ENCODE measurements at regions not wholly inside any gene's neighbourhood (a gene's known extent, or its start where the extent isn't known, plus 50 kb on each side); places are given as distances from the start of the nearest gene placed in this dataset.

DNA sequence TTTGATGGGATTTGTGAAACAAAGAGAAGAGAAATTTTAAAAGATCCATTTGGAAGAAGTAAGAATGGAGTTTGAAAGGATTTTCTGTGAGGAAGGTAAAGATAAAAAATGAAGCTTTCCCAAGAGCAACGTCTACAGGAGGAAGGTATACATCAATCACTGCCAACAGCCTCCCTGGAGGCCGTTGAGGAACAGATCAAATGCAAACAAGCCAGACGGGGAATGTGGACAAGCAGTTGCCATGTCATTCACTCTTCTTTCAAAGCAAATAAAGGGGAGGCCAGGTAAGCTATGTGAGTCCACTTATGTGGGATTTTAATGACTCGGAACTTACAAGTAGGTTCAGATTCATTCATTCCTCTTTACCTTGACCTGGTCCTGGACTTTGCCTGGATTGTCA, 1020.5 kb upstream of the AGA start:
- H3K27ac Mint-ChIP-seq (ENCODE audit: low read depth, unreplicated experiment) = no peak overlapping the region
- no TSS peak for BruUV-seq (replicated peaks)

GRCh38 chr4:178463747-178464146, 1021.5 kb upstream of the AGA start:
- Mint-ChIP-seq H3K4me1 (ENCODE audit: insufficient read depth, unreplicated experiment) (peaks cover 6% of the 10 kb centered on the region), H3K36me3 (ENCODE audit: insufficient read depth, unreplicated experiment) (no peaks in the 10 kb centered on the region), H3K4me3 (ENCODE audit: unreplicated experiment) (no peak overlapping the region), H3K27ac (ENCODE audit: low read depth, unreplicated experiment) (no peak overlapping the region), H3K27me3 (ENCODE audit: insufficient read depth, unreplicated experiment) (no peaks in the 10 kb centered on the region), H3K9me3 (ENCODE audit: unreplicated experiment) (no peaks in the 10 kb centered on the region)
- CTCF ChIA-PET = interaction anchor here (1.3 kb wide), 1 partner anchor 13 kb away, joined by 4 read pairs; no protein-coding TSS in a partner anchor
- DNase-seq (ENCODE audit: unreplicated experiment) = no peak
- intact Hi-C loops (cut with micrococcal nuclease) = no loop called here
- POLR2A ChIA-PET = interaction anchor here (0.7 to 0.9 kb wide), 2 partner anchors 10 to 624 kb away, joined by 3 to 4 read pairs; no protein-coding TSS in a partner anchor
- no peak for TF ChIP-seq CTCF (IDR thresholded peaks at IDR 0.05; ENCODE audit: unreplicated experiment)
- no TSS peak for BruUV-seq (replicated peaks)

More for the DNA sequence above, 1020.5 kb upstream of the AGA start:
- intact Hi-C loops (cut with micrococcal nuclease) = no loop called here
- Mint-ChIP-seq H3K9me3 (ENCODE audit: unreplicated experiment) (no peaks in the 10 kb centered on the region), H3K4me3 (ENCODE audit: unreplicated experiment) (no peak overlapping the region), H3K27me3 (ENCODE audit: insufficient read depth, unreplicated experiment) (no peaks in the 10 kb centered on the region), H3K36me3 (ENCODE audit: insufficient read depth, unreplicated experiment) (no peaks in the 10 kb centered on the region), H3K4me1 (ENCODE audit: insufficient read depth, unreplicated experiment) (no peaks in the 10 kb centered on the region)
- DNase-seq (ENCODE audit: unreplicated experiment) = no peak
- ChIA-PET POLR2A (no interaction called here), CTCF (no interaction called here)
- no peak for TF ChIP-seq CTCF (IDR thresholded peaks at IDR 0.05; ENCODE audit: unreplicated experiment)

- no peak for TF ChIP-seq CTCF (IDR thresholded peaks at IDR 0.05; ENCODE audit: unreplicated experiment)
- Mint-ChIP-seq H3K4me3 (ENCODE audit: unreplicated experiment) (no peak overlapping the region), H3K27ac (ENCODE audit: low read depth, unreplicated experiment) (no peak overlapping the region), H3K36me3 (ENCODE audit: insufficient read depth, unreplicated experiment) (no peaks in the 10 kb centered on the region), H3K4me1 (ENCODE audit: insufficient read depth, unreplicated experiment) (peaks cover 6% of the 10 kb centered on the region), H3K9me3 (ENCODE audit: unreplicated experiment) (no peaks in the 10 kb centered on the region), H3K27me3 (ENCODE audit: insufficient read depth, unreplicated experiment) (no peaks in the 10 kb centered on the region)
- POLR2A ChIA-PET = no interaction called here
- CTCF ChIA-PET = interaction anchor here (0.7 kb wide), 1 partner anchor 37 kb away, joined by 3 read pairs; no protein-coding TSS in a partner anchor
- BruUV-seq (replicated peaks) = no TSS peak
- no peak for DNase-seq (ENCODE audit: unreplicated experiment)
- intact Hi-C loops (cut with micrococcal nuclease) = no loop called here
Observed at GRCh38 chr4:178470996-178471784, 1029.0 kb upstream of the AGA start.

DNA sequence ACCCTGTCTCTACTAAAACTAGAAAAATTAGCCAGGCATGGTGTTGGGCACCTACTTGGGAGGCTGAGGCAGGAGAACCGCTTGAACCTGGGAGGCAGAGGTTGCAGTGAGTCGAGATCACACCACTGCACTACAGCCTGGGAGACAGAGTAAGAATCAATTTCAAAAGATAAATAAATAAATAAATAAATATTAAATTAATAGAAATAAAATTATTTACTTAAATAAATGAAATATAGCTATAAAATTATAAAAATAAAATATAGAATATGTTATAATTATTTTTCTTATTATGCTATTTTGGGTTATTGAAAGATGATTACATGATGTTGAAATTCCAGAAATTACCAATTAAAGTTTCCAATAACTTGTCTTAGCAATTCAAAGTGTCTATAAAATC, 1029.8 kb upstream of the AGA start:
- TF ChIP-seq CTCF (IDR thresholded peaks at IDR 0.05; ENCODE audit: unreplicated experiment) = no peak
- intact Hi-C loops (cut with micrococcal nuclease) = no loop called here
- no peaks in the 10 kb centered on the region for H3K27me3 Mint-ChIP-seq (ENCODE audit: insufficient read depth, unreplicated experiment)
- H3K4me3 Mint-ChIP-seq (ENCODE audit: unreplicated experiment) = no peak overlapping the region
- ChIA-PET CTCF (no interaction called here), POLR2A (no interaction called here)
- H3K9me3 Mint-ChIP-seq (ENCODE audit: unreplicated experiment) = no peaks in the 10 kb centered on the region
- H3K36me3 Mint-ChIP-seq (ENCODE audit: insufficient read depth, unreplicated experiment) = no peaks in the 10 kb centered on the region
- H3K4me1 Mint-ChIP-seq (ENCODE audit: insufficient read depth, unreplicated experiment) = peaks cover 6% of the 10 kb centered on the region
- no peak for DNase-seq (ENCODE audit: unreplicated experiment)
- H3K27ac Mint-ChIP-seq (ENCODE audit: low read depth, unreplicated experiment) = no peak overlapping the region
- BruUV-seq (replicated peaks) = no TSS peak
